HG03575 (cell line): ENCODE measurements at regions not wholly inside any gene's neighbourhood (a gene's known extent, or its start where the extent isn't known, plus 50 kb on each side); places are given as distances from the start of the nearest gene placed in this dataset.

Experiments used
- ATAC-seq: cut with Tn5 transposase; IDR thresholded peaks from one replicate; pipeline ENCODE4 v1.9.1; 2021; ENCODE audit not compliant: unreplicated experiment, insufficient number of reproducible peaks, low FRiP score; ENCODE audit errors: extremely low read depth

GRCh38 chr14:100381395-100382105, 58.4 kb downstream of the SLC25A47 start:
- no peak for ATAC-seq

- ATAC-seq: no peak
Measured at GRCh38 chr14:100382106-100382455, 58.9 kb downstream of the SLC25A47 start.

- no peak for ATAC-seq
Measured at GRCh38 chr14:100383727-100384158, 60.6 kb downstream of the SLC25A47 start.

- ATAC-seq: no peak
Measured at GRCh38 chr14:100384277-100384676, 61.1 kb downstream of the SLC25A47 start.

- ATAC-seq: no peak
Measured at GRCh38 chr14:100384819-100385813, 62.0 kb downstream of the SLC25A47 start.

- ATAC-seq: no peak
Measured at GRCh38 chr14:100386121-100386520, 63.0 kb downstream of the SLC25A47 start.

GRCh38 chr14:100386846-100387245, 63.7 kb downstream of the SLC25A47 start:
- no peak for ATAC-seq

GRCh38 chr14:100387450-100387849, 64.3 kb downstream of the SLC25A47 start:
- ATAC-seq: no peak

GRCh38 chr14:100388103-100389054, 65.2 kb downstream of the SLC25A47 start:
- ATAC-seq: no peak

- ATAC-seq: no peak
Measured at GRCh38 chr14:100389497-100390104, 66.5 kb downstream of the SLC25A47 start.

GRCh38 chr14:100391173-100391572, 68.0 kb downstream of the SLC25A47 start:
- no peak for ATAC-seq

GRCh38 chr14:100391724-100392123, 68.6 kb downstream of the SLC25A47 start:
- no peak for ATAC-seq

- ATAC-seq: no peak
Measured at GRCh38 chr14:100392356-100392755, 69.2 kb downstream of the SLC25A47 start.

GRCh38 chr14:100393362-100393761, 70.2 kb downstream of the SLC25A47 start:
- no peak for ATAC-seq

GRCh38 chr14:100393906-100394732, 71.0 kb downstream of the SLC25A47 start:
- no peak for ATAC-seq

GRCh38 chr14:100394886-100395672, 71.9 kb downstream of the SLC25A47 start:
- ATAC-seq: no peak

- no peak for ATAC-seq
Measured at GRCh38 chr14:100396266-100396795, 73.2 kb downstream of the SLC25A47 start.
